Naive B cell (primary cell): ENCODE measurements at regions not wholly inside any gene's neighbourhood (a gene's known extent, or its start where the extent isn't known, plus 50 kb on each side); places are given as distances from the start of the nearest gene placed in this dataset.
A peak's percentile ranks its signal among the peaks of the same experiment; 100 is the strongest.

Source experiments
- ATAC-seq, 2 donors: fragments of 150-1000 bp; cut with Tn5 transposase; 2 replicates each; pipeline ENCODE4 v1.10.0; 2021; ENCODE audit warnings: low read depth in 2 of 2, mild to moderate bottlenecking in 2 of 2, moderate library complexity in 2 of 2
- DNase-seq: peaks from one replicate; pipeline ENCODE4 v3.0.0; 2022
- H3K27ac Mint-ChIP-seq, 6 donors: one replicate each; pipeline ENCODE4 v1.8.0; 2020 to 2022; ENCODE audit warnings: mild to moderate bottlenecking in 6 of 6, mixed read lengths in 6 of 6, moderate library complexity in 5 of 6, inconsistent platforms in 2 of 6
- H3K27me3 Mint-ChIP-seq, 3 donors: one replicate each; pipeline ENCODE4 v1.8.0; 2021 to 2022; ENCODE audit warnings: mixed read lengths in 3 of 3, mild to moderate bottlenecking in 1 of 3
- H3K36me3 Mint-ChIP-seq, 2 donors: one replicate each; pipeline ENCODE4 v1.8.0; 2020 to 2022; ENCODE audit warnings: mixed read lengths in 2 of 2, inconsistent platforms in 1 of 2, mild to moderate bottlenecking in 1 of 2
- H3K4me1 Mint-ChIP-seq, 3 donors: one replicate each; pipeline ENCODE4 v1.8.0; 2020 to 2022; ENCODE audit warnings: mixed read lengths in 3 of 3, inconsistent platforms in 1 of 3, mild to moderate bottlenecking in 1 of 3, moderate library complexity in 1 of 3
- H3K4me3 Mint-ChIP-seq, 8 donors: one replicate each; pipeline ENCODE4 v1.8.0; 2020 to 2022; ENCODE audit warnings: mild to moderate bottlenecking in 8 of 8, mixed read lengths in 8 of 8, moderate library complexity in 8 of 8, inconsistent platforms in 2 of 8
- H3K9me3 Mint-ChIP-seq, 7 donors: one replicate each; pipeline ENCODE4 v1.8.0; 2020 to 2022; ENCODE audit warnings: mixed read lengths in 7 of 7, mild to moderate bottlenecking in 5 of 7, inconsistent platforms in 2 of 7, moderate library complexity in 1 of 7

GRCh38 chr6:81465859-81466258 lies 286.6 kb downstream of the TENT5A start:
- no peak overlapping the region for H3K27ac Mint-ChIP-seq
- H3K36me3 Mint-ChIP-seq: no peaks in the 10 kb centered on the region
- ATAC-seq (no peak), DNase-seq (no peak)
- peaks cover 0 to 15% (median 0%) of the 10 kb centered on the region in 7 donors for H3K9me3 Mint-ChIP-seq
- H3K4me3 Mint-ChIP-seq: no peak overlapping the region
- H3K27me3 Mint-ChIP-seq: peaks cover 0 to 5% (median 0%) of the 10 kb centered on the region in 3 donors
- no peaks in the 10 kb centered on the region for H3K4me1 Mint-ChIP-seq

GRCh38 chr6:81456416-81456815 lies 296.1 kb downstream of the TENT5A start:
- H3K27me3 Mint-ChIP-seq: no peaks in the 10 kb centered on the region
- no peaks in the 10 kb centered on the region for H3K4me1 Mint-ChIP-seq
- H3K27ac Mint-ChIP-seq: no peak overlapping the region
- DNase-seq (no peak), ATAC-seq (no peak)
- H3K4me3 Mint-ChIP-seq: no peak overlapping the region
- no peaks in the 10 kb centered on the region for H3K36me3 Mint-ChIP-seq
- peaks cover 0 to 11% (median 0%) of the 10 kb centered on the region in 7 donors for H3K9me3 Mint-ChIP-seq

- no peak overlapping the region for H3K27ac Mint-ChIP-seq
- no peaks in the 10 kb centered on the region for H3K4me1 Mint-ChIP-seq
- DNase-seq: no peak
- no peaks in the 10 kb centered on the region for H3K36me3 Mint-ChIP-seq
- no peak for ATAC-seq
- peaks cover 0 to 10% (median 0%) of the 10 kb centered on the region in 7 donors for H3K9me3 Mint-ChIP-seq
- no peaks in the 10 kb centered on the region for H3K27me3 Mint-ChIP-seq
- H3K4me3 Mint-ChIP-seq: no peak overlapping the region
Measured at GRCh38 chr6:81455641-81456040, 296.8 kb downstream of the TENT5A start.

GRCh38 chr6:81451787-81452186 lies 300.7 kb downstream of the TENT5A start:
- no peak overlapping the region for H3K27ac Mint-ChIP-seq
- H3K4me1 Mint-ChIP-seq: no peaks in the 10 kb centered on the region
- no peaks in the 10 kb centered on the region for H3K27me3 Mint-ChIP-seq
- no peak overlapping the region for H3K4me3 Mint-ChIP-seq
- no peaks in the 10 kb centered on the region for H3K36me3 Mint-ChIP-seq
- DNase-seq (no peak), ATAC-seq (no peak)
- H3K9me3 Mint-ChIP-seq: no peaks in the 10 kb centered on the region

- Mint-ChIP-seq H3K4me3 (no peak overlapping the region), H3K9me3 (no peaks in the 10 kb centered on the region), H3K27ac (peak overlapping the region in 1 of 6 donors; percentile 19), H3K27me3 (no peaks in the 10 kb centered on the region), H3K4me1 (no peaks in the 10 kb centered on the region), H3K36me3 (no peaks in the 10 kb centered on the region)
- ATAC-seq (no peak), DNase-seq (no peak)
Measured at GRCh38 chr6:81450180-81450579, 302.3 kb downstream of the TENT5A start.

- Mint-ChIP-seq H3K4me1 (no peaks in the 10 kb centered on the region), H3K36me3 (no peaks in the 10 kb centered on the region), H3K27ac (no peak overlapping the region), H3K27me3 (no peaks in the 10 kb centered on the region), H3K4me3 (no peak overlapping the region), H3K9me3 (peaks cover 0 to 3% (median 0%) of the 10 kb centered on the region in 7 donors)
- ATAC-seq (no peak), DNase-seq (no peak)
Measured at GRCh38 chr6:81446509-81446908, 306.0 kb downstream of the TENT5A start.

GRCh38 chr6:81439417-81439816 lies 313.1 kb downstream of the TENT5A start:
- ATAC-seq (no peak), DNase-seq (no peak)
- Mint-ChIP-seq H3K27ac (no peak overlapping the region), H3K9me3 (peaks cover 12 to 47% (median 29%) of the 10 kb centered on the region in 7 donors), H3K4me1 (no peaks in the 10 kb centered on the region), H3K4me3 (no peak overlapping the region), H3K36me3 (peaks cover 5 to 18% of the 10 kb centered on the region in 2 donors), H3K27me3 (no peaks in the 10 kb centered on the region)

- Mint-ChIP-seq H3K4me3 (no peak overlapping the region), H3K4me1 (no peaks in the 10 kb centered on the region), H3K27ac (no peak overlapping the region), H3K27me3 (no peaks in the 10 kb centered on the region), H3K36me3 (peaks cover 5 to 18% of the 10 kb centered on the region in 2 donors), H3K9me3 (peaks cover 12 to 47% (median 31%) of the 10 kb centered on the region in 7 donors)
- ATAC-seq: no peak
- no peak for DNase-seq
Measured at GRCh38 chr6:81436990-81437389, 315.5 kb downstream of the TENT5A start.

GRCh38 chr6:81413306-81413705 lies 339.2 kb downstream of the TENT5A start:
- Mint-ChIP-seq H3K36me3 (no peaks in the 10 kb centered on the region), H3K9me3 (peaks cover 0 to 3% (median 0%) of the 10 kb centered on the region in 7 donors), H3K4me3 (no peak overlapping the region), H3K4me1 (no peaks in the 10 kb centered on the region), H3K27ac (no peak overlapping the region), H3K27me3 (no peaks in the 10 kb centered on the region)
- DNase-seq (no peak), ATAC-seq (no peak)

- DNase-seq (no peak), ATAC-seq (no peak)
- H3K27ac Mint-ChIP-seq: no peak overlapping the region
- no peaks in the 10 kb centered on the region for H3K27me3 Mint-ChIP-seq
- no peaks in the 10 kb centered on the region for H3K4me1 Mint-ChIP-seq
- no peak overlapping the region for H3K4me3 Mint-ChIP-seq
- no peaks in the 10 kb centered on the region for H3K36me3 Mint-ChIP-seq
- peaks cover 0 to 9% (median 3%) of the 10 kb centered on the region in 7 donors for H3K9me3 Mint-ChIP-seq
Measured at GRCh38 chr6:81401970-81402690, 350.4 kb downstream of the TENT5A start.

- Mint-ChIP-seq H3K36me3 (no peaks in the 10 kb centered on the region), H3K4me3 (no peak overlapping the region), H3K9me3 (peaks cover 6 to 15% (median 12%) of the 10 kb centered on the region in 7 donors), H3K27ac (no peak overlapping the region), H3K4me1 (no peaks in the 10 kb centered on the region), H3K27me3 (no peaks in the 10 kb centered on the region)
- no peak for DNase-seq
- no peak for ATAC-seq
Measured at GRCh38 chr6:81396916-81397315, 355.6 kb downstream of the TENT5A start.

- DNase-seq (no peak), ATAC-seq (no peak)
- H3K27ac Mint-ChIP-seq: no peak overlapping the region
- peaks cover 4 to 10% (median 8%) of the 10 kb centered on the region in 7 donors for H3K9me3 Mint-ChIP-seq
- no peaks in the 10 kb centered on the region for H3K4me1 Mint-ChIP-seq
- no peaks in the 10 kb centered on the region for H3K36me3 Mint-ChIP-seq
- H3K27me3 Mint-ChIP-seq: no peaks in the 10 kb centered on the region
- no peak overlapping the region for H3K4me3 Mint-ChIP-seq
Measured at GRCh38 chr6:81387163-81387562, 365.3 kb downstream of the TENT5A start.

GRCh38 chr6:81384921-81385320 lies 367.6 kb downstream of the TENT5A start:
- no peak for ATAC-seq
- Mint-ChIP-seq H3K4me3 (no peak overlapping the region), H3K4me1 (no peaks in the 10 kb centered on the region), H3K36me3 (no peaks in the 10 kb centered on the region), H3K27me3 (no peaks in the 10 kb centered on the region), H3K27ac (no peak overlapping the region), H3K9me3 (peaks cover 0 to 4% (median 0%) of the 10 kb centered on the region in 7 donors)
- DNase-seq: no peak

GRCh38 chr6:81383472-81383871 lies 369.0 kb downstream of the TENT5A start:
- Mint-ChIP-seq H3K9me3 (peaks cover 0 to 5% (median 0%) of the 10 kb centered on the region in 7 donors), H3K4me1 (no peaks in the 10 kb centered on the region), H3K27ac (peak overlapping the region in 1 of 6 donors; percentile 21), H3K27me3 (no peaks in the 10 kb centered on the region), H3K36me3 (no peaks in the 10 kb centered on the region), H3K4me3 (no peak overlapping the region)
- DNase-seq (no peak), ATAC-seq (no peak)
